NB4 (cell line): ENCODE measurements at regions not wholly inside any gene's neighbourhood (a gene's known extent, or its start where the extent isn't known, plus 50 kb on each side); places are given as distances from the start of the nearest gene placed in this dataset.

Experiments
- DNase-seq: peaks from one replicate; pipeline ENCODE4 v3.0.0; 2010; ENCODE audit warnings: low read depth
- H3K4me3 ChIP-seq: one replicate; pipeline ENCODE4 v1.5.1; 2011; ENCODE audit warnings: mild to moderate bottlenecking, low read depth, low read length, moderate library complexity
- MYC ChIP-seq: IDR thresholded peaks from 2 replicates; pipeline ENCODE4 v1.6.1; 2011; ENCODE audit warnings: low read depth, low read length
- POLR2A ChIP-seq: IDR thresholded peaks from 2 replicates; pipeline ENCODE4 v1.6.1; 2011; ENCODE audit warnings: mild to moderate bottlenecking; ENCODE audit not compliant: insufficient read length; ENCODE audit errors: extremely low read depth
- TF ChIP-seq, protein P1 (sequence below): IDR thresholded peaks from one replicate; pipeline ENCODE4 v1.5.1; 2012; ENCODE audit warnings: low read depth, low read length
- TF ChIP-seq, protein P2 (sequence below): IDR thresholded peaks from 2 replicates; pipeline ENCODE4 v1.6.1; 2011; ENCODE audit warnings: low read depth, low read length

DNA sequence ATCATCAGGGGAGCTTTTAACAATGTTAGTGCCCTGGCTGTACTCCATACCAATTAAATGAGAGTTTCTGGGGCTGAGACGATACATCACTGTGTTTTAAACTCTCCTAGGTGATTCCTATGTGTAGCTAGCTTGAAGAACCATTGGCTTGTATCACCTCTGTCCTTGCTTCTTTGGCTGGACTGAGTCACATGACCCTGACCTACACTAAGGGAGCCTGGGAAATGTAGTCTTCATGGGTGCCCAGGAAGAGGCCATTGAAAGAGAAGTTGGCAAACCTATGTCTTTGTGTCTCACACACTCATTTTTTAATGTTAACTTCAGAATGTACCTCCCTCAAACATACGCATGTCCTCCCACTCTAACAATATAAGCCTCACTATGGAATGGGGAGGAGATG lies 506.6 kb downstream of the DHX35 start:
- TF ChIP-seq, protein P1, sequence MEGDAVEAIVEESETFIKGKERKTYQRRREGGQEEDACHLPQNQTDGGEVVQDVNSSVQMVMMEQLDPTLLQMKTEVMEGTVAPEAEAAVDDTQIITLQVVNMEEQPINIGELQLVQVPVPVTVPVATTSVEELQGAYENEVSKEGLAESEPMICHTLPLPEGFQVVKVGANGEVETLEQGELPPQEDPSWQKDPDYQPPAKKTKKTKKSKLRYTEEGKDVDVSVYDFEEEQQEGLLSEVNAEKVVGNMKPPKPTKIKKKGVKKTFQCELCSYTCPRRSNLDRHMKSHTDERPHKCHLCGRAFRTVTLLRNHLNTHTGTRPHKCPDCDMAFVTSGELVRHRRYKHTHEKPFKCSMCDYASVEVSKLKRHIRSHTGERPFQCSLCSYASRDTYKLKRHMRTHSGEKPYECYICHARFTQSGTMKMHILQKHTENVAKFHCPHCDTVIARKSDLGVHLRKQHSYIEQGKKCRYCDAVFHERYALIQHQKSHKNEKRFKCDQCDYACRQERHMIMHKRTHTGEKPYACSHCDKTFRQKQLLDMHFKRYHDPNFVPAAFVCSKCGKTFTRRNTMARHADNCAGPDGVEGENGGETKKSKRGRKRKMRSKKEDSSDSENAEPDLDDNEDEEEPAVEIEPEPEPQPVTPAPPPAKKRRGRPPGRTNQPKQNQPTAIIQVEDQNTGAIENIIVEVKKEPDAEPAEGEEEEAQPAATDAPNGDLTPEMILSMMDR, result no peak
- TF ChIP-seq, protein P2, sequence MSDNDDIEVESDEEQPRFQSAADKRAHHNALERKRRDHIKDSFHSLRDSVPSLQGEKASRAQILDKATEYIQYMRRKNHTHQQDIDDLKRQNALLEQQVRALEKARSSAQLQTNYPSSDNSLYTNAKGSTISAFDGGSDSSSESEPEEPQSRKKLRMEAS, result no peak
- TF ChIP-seq POLR2A, result no peak
- no peak for TF ChIP-seq MYC
- DNase-seq, result peak; percentile 6
- no peak overlapping the region for H3K4me3 ChIP-seq

DNA sequence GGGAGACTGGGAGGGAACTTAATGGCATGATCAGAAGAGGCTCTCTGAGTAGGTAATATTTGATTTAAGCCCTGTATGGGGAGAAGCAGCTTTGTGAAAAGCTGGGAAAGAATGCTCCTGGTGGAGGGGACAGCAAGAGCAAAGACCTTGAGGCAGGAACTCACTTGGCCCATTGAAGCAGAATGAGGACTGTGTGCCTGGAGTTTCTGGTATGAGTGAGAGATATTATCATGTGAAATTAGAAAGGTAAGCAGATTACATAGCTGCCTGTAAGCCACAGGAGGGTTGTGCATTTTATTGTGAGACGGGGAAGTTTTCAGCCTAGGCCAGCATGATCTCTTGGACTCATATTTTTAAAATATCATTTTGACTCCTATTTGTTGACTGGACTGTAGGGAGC lies 502.1 kb downstream of the DHX35 start:
- DNase-seq, result no peak
- no peak overlapping the region for H3K4me3 ChIP-seq
- no peak for TF ChIP-seq MYC
- TF ChIP-seq, protein P1, result no peak
- TF ChIP-seq POLR2A, result no peak
- TF ChIP-seq, protein P2, result no peak

DNA sequence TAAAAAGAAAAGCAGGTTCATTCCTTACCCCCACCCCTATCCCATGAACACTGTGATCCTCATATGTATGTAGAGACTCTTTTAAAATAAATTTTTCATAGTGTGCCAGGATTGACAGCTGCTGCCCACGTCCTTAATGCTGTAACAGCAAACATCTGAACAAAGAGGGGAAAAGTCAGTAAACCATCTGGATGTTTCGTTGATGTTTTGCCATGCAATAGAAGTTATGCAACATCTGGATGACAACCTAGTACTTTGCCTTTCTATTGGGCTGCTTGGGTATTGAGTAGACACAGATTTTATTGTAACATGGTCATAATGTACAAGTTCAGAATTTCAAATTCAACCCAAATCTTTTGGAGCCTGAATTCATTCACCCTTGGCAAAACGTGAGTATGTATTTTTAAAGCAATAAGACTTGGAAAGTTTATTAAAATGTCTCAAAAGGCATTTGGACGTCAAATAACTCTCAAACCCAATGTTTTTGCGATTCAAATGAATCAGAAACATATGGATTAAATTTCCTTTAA lies 500.3 kb downstream of the DHX35 start:
- TF ChIP-seq POLR2A (no peak), MYC (no peak)
- TF ChIP-seq, protein P2, result no peak
- TF ChIP-seq, protein P1, result no peak
- no peak overlapping the region for H3K4me3 ChIP-seq
- no peak for DNase-seq

DNA sequence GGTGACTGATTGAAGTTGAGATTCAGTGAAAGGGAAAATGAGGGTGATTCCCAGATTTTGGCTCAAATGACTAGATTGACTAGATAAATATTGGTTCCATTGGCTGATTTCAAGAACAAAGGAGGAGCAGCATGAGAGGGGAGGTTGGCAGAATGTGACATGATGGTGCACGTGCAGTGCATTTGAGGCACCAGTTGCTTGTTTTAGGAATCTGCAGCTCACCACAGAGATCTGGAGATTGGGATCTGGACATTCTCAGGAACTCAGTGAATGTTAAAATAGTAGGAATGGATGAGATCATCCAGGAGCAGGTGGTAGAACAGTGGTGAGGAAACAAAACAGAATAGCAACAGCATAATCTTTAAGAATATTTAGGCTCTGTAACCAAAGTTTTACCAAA lies 496.3 kb downstream of the DHX35 start:
- DNase-seq, result no peak
- TF ChIP-seq MYC, result no peak
- TF ChIP-seq, protein P1, result no peak
- TF ChIP-seq POLR2A, result no peak
- TF ChIP-seq, protein P2, result no peak
- no peak overlapping the region for H3K4me3 ChIP-seq

DNA sequence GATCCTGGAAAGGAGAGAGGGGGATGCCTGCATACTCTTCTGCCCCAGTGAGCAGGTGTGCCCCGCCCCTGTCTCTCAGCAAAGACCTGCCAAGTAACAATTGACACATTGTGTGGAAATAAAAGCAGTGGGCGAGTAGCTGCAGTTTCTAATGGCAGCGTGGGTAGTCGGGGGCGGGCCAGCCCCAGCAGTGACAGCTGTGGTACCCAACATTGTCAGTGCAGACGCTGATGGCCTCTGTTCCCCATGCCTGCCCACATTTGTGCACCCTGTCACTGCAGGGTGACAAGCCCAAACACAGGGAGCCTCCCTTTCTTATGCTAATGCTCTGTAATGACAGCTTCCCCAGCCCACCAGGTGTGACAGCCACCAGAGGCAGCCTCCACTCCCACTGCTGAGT lies 491.7 kb downstream of the DHX35 start:
- DNase-seq, result no peak
- no peak overlapping the region for H3K4me3 ChIP-seq
- TF ChIP-seq POLR2A (no peak), MYC (no peak)
- TF ChIP-seq, protein P1, result no peak
- TF ChIP-seq, protein P2, result no peak
